OCI-M1 (cell line): ENCODE measurements at regions not wholly inside any gene's neighbourhood (a gene's known extent, or its start where the extent isn't known, plus 50 kb on each side); places are given as distances from the start of the nearest gene placed in this dataset.
A peak's percentile ranks its signal among the peaks of the same experiment; 100 is the strongest.
"Not testable (repeated sequence)": the region's sequence is repeated elsewhere in the genome, so short reads cannot be mapped to it uniquely, and the experiment has no call there.

Source experiments
- DNase-seq: peaks from one replicate; lab custom pipeline; 2025; lab: John Stamatoyannopoulos, UW

DNA sequence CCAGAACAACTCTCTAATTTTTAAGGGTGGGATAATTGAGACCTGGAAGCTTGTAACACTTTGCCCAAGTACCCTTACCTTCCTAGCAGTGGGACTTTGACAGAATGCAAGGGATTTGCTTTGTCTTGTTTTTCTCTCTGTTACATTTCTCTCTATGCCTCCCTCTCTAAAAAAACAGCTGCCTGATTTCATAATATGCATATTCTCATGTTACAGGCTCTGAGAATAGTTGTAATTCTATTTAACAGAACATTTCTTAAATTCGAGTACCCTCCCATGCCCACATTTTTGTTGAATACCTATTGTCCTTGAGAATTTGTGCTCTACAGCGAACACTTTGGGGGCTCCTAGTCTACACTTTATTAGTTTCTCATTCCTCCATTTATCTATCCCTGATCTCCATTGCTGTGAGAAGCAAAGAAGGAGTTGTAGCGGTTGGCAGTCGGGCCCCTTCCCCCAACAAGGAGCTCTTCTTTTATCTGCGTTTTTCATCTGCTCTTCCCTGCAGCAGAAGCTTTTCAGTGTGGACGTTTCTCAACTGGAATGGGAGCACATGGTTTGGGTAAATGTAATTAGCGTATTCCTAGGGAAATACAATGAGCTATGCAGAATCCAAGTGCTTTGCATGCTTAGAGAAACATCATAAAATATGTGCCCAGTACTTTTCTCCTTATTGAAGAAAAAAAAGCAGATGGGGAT, 117.7 kb upstream of the CCDC90B start:
- no peak for DNase-seq

DNA sequence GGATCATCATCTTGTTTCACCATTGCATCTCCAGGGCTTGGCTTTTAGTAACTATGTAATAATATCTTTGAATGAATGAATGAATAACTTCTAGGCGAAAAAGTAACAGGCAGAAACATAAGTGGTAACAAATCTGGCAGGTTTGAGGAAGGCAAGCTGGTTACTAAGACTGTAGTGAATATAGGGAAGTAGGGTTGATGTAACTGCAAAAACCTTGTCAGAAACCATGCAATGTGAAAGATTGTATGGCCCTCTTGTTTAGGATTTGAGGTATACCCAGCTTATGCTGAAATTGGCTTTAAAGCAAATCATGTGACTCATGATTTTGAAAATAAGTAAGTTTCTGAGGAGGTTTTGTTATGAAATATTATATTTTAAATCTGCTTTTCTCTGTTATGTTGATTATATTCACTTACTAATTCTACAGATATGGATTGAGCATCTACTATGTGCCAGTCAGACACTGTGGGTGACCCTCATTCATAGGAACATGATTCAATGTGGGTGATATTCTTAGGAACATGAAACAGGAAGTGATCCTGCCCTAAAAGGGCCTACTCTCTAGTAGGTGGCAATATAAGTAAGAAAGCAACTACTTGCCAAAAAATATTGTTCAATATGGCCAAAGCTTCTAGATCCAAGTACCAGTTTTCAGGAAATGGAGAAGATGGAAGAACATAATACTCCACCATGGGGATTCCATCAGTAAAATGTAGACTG, 115.5 kb upstream of the CCDC90B start:
- DNase-seq, result no peak

DNA sequence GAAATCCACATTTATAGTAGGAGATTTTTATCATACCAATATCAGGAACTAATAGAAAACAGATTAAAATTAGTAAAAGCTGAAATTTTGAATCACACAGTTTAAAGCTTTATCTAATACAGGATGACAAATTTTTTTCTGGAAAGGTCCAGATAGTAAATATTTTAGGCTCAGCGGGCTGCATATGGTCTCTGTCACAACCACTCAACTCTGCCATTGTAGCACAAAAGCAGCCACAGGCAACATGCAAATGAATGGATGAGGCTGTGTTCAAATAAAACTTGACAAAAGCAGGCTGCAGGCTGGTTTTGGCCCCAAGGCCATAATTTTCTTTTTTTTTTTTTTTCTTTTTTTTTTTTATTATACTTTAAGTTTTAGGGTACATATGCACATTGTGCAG, 108.2 kb upstream of the CCDC90B start:
- no peak for DNase-seq

DNA sequence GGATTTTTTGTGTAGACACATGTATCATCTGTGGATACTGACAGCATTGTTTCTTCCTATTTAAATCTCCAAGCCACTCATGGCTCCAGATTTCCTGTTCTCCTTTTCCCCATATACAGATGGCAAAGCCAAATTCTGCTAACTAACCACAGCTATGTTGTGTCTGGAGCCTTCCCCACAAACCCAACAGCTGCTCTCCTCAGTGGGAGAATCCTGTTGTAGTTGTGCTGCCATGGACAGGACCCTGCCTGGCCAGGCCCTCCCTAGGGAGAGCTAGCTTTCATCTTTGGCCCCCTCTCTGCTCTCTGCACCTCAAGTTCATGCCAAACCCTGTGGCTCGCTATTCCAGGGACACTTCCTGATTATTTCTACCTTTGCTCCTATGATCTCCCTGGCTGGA, 106.4 kb upstream of the CCDC90B start:
- no peak for DNase-seq

DNA sequence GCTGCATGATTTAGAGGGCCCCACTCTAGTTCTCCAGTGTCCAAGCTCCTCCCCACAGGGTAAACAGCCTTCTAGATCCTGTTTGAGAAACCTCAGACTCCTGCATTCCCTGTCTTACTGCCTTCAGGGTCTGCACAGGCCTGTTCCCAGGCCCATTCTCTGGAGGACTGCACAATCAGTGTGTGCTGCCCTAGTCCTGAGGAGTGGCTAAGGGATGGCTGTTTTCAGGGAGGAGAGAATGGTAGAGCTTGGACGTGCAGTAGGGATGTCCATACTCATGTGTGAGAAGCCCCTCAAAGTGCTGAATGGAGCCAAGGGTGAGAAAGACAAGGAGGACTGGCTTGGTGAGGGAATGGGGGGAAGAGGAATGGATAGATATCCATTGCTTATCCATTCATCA, 103.8 kb upstream of the CCDC90B start:
- no peak for DNase-seq

DNA sequence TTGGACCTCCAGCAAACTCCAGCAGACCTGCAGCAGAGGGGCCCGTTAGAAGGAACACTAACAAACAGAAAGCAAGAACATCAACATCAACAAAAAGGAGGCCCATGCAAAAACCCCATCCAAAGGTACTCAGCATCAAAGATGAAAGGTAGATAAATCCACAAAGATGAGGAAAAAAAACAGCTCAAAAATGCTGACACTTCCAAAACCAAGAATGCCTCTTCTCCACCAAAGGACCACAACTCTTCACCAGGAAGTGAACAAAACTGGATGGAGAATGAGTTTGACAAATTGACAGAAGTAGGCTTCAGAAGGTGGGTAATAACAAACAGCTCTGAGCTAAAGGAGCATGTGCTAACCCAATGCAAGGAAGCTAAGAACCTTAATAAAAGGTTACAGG, 97.7 kb upstream of the CCDC90B start:
- DNase-seq, result not testable (repeated sequence)

DNA sequence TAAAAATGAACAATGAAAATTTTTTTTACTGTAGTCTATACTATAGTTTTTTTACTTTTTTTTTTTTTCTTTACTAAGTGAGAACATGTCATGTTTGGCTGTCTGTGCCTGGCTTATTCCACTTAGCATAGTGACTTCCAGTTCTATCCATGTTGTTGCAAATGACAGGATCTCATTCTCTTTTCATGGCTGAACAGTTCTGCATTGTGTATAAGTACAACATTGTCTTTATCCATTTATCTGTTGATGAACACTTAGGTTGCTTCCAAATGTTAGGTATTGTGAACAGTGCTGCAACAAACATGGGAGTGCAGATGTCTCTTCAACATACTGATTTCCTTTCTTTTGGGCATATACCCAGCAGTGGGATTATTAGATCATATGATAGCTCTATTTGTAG, 88.1 kb upstream of the CCDC90B start:
- no peak for DNase-seq

DNA sequence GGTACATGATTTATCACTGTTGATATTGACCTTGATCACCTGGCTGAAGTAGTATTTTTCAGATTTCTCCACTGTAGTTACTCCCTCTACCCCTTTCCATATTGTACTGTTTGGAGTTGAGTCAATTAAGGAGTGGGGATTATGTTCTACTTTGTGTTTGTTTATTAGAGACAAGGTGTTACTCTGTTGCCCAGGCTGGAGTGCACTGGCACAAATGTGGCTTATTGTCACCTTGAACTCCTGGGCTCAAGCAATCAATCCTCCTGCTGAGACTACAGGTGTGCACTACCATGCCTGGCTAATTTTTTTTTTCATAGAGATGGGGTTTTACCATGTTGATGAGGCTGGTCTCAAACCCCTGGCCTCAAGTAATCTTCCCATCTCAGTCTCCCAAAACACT, 85.3 kb upstream of the CCDC90B start:
- no peak for DNase-seq

DNA sequence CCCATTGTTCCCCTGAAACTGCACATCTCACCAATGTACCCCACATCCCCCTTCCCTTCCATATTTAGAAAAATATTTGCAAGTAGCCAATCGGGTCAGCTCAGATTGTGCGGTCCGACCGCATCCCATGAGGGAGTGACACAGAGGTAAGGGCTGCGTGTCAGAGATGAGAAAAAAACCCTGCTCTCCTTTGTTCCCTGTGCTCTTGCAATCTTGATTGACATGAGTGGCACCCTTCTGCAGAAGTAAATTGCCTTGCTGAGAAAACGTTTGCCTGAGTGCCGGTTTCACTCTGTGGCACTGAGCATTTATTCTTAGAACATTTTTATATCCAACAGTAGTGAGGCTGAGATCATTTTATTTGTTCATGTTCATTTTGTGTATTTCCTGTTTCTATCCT, 81.6 kb upstream of the CCDC90B start:
- DNase-seq, result peak; percentile 24

DNA sequence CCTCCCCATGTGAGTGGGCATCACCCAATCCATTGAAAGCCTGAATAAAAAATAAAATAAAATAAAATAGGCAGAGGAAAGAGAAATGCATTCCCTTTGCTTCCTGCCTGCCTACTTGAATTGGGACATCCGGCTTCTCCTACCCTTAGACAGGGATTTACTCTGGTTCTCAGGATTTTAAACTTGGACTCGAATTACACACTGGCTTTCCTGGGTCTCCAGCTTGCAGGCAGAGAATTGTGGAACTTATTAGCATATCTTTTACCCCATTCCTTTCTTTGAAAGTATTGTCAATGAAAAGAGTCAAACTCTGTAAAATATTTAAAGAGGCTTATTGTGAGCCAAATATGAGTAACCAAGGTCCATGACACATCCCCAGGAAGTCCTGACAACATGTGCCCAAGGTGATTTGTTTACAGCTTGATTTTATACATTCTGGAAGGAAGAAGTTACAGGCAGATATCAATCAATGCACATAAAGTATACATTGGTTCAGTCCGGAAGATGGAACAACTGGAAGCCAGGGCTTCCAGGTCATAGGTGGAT, 78.4 kb upstream of the CCDC90B start:
- no peak for DNase-seq

DNA sequence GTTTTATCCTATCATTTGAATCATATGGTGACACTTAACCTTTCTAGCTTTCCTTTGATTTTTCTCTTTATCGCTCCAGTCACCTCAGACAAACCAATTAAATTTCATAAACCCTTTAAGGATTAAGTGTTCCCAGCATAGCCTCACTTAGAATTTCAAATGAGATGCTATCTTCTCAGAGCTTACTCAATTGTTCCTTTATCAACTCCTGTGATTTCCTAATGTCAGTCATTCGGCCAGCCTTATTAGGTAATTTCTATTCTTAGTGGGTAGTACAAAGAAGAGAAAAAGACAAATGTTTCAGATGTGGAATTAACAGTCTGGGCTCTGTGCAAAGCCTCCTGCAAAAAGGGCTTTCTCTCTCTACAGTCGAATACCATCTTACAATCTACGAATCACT, 77.1 kb upstream of the CCDC90B start:
- DNase-seq, result no peak

DNA sequence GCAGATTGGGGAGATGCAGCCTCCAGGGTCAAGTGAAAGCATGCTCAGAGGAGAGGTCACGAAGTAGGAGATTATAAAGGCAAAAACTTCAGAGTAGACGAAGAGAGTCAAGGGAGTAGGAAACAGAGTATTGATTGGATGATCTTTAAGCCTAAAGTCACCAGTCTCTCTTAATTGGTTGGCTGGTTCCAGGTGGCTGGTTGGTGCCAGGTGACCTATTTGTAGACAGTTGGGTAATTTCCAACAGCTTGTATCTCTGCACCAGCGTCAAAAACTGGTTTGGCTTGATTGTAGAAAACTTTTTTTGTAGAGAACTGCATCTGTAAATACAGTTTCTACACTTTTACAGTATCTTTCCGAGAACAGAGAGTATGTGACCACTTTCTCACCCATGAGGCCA, 75.7 kb upstream of the CCDC90B start:
- DNase-seq, result no peak

DNA sequence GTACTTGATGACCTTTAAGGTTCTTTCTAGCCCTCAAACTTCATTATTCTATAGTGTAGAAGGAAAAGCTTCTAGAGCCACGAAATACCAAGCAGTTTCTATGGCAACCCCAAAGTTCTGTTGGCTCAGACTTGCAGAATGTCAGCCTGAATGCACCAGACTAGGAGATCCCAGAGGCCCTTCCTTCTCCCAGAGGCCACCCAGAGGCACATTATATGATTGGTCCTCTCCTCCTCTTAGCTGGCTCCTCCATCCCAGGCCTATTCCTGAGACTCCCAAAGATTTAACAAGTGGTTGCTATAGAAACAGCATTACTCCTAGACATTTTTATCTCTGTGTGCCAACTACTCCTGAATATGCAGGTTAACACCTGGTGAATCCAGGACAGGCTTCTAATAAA, 69.2 kb upstream of the CCDC90B start:
- DNase-seq, result no peak

DNA sequence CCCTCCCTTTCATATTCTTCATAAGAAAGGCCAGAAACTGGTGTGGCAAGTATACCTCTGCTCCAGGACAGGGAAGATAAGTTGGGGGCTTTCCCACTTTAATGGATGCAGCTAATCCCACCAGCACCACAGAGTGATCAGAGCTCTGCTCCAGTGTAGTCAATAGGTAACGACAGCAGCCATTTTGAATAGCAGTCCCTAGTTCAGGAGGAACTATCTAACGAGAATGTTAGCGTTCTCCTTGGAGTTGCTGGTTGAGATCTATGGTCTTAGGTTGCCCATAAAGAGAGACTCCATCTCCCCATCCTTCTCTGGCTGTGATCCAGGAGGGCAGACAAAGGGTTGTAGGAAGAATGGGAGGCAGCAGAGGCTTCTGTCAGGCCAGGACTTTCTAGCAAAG, 64.0 kb upstream of the CCDC90B start:
- DNase-seq, result no peak

DNA sequence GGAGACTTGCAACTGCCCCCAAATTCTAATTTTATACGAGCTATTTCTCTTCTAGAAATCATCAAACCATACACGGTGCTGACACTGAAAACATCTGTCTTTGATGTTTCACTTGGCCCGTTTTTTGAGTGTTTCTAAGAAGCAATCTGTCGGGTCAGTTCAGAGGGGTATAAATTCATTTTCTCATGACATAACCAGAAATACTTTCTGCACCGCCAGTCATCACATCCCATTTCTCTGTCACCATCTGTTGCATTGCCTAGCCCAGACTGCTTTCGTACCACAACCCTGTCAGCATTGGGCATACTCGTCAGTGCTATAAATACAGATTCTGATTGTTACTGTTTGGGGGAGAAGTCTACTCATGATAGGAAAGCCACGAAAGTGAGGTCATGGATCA, 63.1 kb upstream of the CCDC90B start:
- DNase-seq, result no peak

DNA sequence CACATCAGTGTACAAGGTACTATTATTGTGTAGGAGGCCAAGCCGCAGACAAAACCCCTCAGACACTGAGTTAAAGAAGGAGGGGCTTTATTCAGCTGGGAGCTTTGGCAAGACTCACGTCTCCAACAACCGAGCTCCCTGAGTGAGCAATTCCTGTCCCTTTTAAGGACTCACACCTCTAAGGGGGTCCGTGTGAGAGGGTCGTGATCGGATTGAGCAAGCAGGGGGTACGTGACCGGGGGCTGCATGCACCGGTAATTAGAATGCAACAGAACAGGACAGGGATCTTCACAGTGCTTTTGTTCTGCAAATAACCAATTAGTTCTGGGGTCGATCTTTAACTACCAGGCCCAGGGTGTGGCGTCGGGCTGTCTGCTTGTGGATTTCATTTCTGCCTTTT, 60.5 kb upstream of the CCDC90B start:
- DNase-seq, result not testable (repeated sequence)

DNA sequence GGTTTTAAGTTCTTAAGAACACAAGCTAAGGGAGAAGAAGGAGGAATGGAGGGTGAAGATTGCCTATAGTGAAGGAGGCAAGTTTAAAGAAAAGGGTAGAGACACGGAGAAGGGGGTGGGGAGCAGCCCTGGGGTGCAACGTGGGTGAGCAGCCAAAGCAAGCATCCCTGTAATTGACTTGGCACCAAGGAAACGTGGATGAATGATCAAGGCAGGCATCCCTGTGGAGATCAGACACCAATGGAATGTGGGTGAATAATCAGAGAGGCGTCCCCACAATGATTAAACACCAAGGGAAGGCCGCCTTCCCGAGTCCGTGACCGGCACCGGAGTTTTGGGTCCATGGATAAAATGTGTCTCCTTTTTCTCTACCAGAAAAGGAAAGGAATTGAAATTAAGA, 58.4 kb upstream of the CCDC90B start:
- DNase-seq, result not testable (repeated sequence)

DNA sequence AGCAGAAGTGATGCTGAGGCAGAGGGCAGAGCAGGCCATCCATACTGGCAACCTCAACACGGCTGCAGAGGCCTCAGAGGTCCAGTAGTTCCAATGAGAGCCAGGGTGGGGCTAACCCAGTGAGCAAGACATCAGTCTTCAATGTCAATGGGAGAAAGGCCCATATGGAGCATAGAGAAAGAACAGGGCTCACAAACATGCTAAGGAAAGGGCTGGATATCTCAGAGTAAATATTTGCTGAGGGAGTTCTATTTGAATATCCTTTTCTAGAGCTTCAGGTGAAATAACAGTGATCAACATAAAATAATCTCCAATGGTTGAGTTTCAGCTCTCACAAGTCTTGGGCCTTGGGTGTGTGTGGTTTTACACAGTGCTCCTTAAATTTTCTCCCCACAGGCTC, 50.8 kb upstream of the CCDC90B start:
- DNase-seq, result no peak
